GM12875 (cell line): ENCODE measurements at regions not wholly inside any gene's neighbourhood (a gene's known extent, or its start where the extent isn't known, plus 50 kb on each side); places are given as distances from the start of the nearest gene placed in this dataset.
"Not testable (repeated sequence)": the region's sequence is repeated elsewhere in the genome, so short reads cannot be mapped to it uniquely, and the experiment has no call there.

Experiments
- H3K4me3 ChIP-seq: one replicate; pipeline ENCODE4 v1.5.1; 2011; ENCODE audit warnings: low read depth, low read length, control low read depth
- TF ChIP-seq, protein P1 (sequence below): IDR thresholded peaks from 2 replicates; pipeline ENCODE4 v1.5.1; 2011; ENCODE audit warnings: low read depth, mild to moderate bottlenecking, control low read depth, inconsistent platforms, low read length, moderate library complexity, borderline replicate concordance; ENCODE audit not compliant: insufficient read depth

DNA sequence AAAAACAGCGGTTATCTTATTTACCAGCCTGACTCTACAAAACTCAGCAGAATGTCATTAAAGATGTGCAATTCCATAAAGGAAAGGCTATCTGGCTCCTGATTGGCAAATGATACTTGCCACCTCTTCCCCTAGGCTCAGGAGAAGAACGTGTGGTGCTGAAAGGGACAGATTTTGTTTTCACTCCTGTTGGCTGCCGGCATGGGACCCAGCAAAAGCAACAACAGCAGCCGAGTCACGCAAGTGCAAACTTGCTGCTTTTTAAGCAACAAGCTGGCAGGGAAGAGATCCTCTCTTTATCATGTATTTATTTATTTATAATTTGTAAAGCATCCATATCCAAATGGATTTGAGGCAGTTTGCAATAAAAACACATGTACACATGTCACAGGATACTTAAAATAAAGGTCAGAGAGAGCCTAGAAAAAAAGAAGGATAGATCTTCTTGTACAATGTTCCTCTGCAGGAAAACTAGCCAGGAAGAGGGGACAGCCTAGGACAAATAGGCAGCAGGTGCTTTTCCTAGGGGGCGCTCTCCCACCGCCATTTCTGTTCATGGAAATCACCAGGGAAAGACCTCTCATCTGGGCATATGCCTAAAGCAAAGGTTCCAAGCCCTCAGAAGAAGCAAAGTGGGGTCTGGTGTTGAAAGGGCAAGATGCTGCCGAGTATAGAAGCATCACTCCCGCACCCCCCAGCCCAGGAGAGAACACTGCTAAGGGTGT lies 799.3 kb downstream of the BCL11A start:
- TF ChIP-seq, protein P1, sequence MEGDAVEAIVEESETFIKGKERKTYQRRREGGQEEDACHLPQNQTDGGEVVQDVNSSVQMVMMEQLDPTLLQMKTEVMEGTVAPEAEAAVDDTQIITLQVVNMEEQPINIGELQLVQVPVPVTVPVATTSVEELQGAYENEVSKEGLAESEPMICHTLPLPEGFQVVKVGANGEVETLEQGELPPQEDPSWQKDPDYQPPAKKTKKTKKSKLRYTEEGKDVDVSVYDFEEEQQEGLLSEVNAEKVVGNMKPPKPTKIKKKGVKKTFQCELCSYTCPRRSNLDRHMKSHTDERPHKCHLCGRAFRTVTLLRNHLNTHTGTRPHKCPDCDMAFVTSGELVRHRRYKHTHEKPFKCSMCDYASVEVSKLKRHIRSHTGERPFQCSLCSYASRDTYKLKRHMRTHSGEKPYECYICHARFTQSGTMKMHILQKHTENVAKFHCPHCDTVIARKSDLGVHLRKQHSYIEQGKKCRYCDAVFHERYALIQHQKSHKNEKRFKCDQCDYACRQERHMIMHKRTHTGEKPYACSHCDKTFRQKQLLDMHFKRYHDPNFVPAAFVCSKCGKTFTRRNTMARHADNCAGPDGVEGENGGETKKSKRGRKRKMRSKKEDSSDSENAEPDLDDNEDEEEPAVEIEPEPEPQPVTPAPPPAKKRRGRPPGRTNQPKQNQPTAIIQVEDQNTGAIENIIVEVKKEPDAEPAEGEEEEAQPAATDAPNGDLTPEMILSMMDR = no peak
- H3K4me3 ChIP-seq = no peak overlapping the region

- TF ChIP-seq, protein P1 = no peak
- no peak overlapping the region for H3K4me3 ChIP-seq
Measured at GRCh38 chr2:59752512-59752911, 800.9 kb downstream of the BCL11A start.

- no peak overlapping the region for H3K4me3 ChIP-seq
- TF ChIP-seq, protein P1 = no peak
Measured at GRCh38 chr2:59752071-59752470, 801.4 kb downstream of the BCL11A start.

GRCh38 chr2:59751214-59751613 lies 802.2 kb downstream of the BCL11A start:
- H3K4me3 ChIP-seq = not testable (repeated sequence)

DNA sequence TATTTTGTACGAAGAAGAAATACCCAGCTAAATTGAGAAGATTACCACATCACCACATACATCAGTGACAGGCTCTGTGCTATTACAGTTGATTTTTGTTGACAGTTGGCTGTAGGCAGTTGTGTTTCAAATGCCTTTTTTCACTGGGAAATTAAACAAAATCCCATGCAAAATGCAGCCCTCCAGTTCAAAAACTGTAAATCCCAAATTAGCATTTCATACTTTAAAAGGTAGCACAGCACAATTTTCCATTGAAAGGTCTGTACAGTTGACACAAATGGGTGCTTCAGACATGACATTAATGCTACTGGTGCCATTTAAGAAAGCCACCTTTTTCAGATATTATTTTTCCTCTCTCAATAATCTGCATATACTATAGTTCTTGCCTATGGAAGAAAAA lies 807.2 kb downstream of the BCL11A start:
- H3K4me3 ChIP-seq = no peak overlapping the region
- TF ChIP-seq, protein P1 = no peak

- TF ChIP-seq, protein P1 = no peak
- H3K4me3 ChIP-seq = no peak overlapping the region
Measured at GRCh38 chr2:59745085-59745484, 808.4 kb downstream of the BCL11A start.

GRCh38 chr2:59744436-59744835 lies 809.0 kb downstream of the BCL11A start:
- TF ChIP-seq, protein P1 = no peak
- H3K4me3 ChIP-seq = no peak overlapping the region
